PC-9 (cell line): ENCODE measurements at regions not wholly inside any gene's neighbourhood (a gene's known extent, or its start where the extent isn't known, plus 50 kb on each side); places are given as distances from the start of the nearest gene placed in this dataset.

Experiments
- CTCF ChIP-seq: fragments of 200-600 bp; sonication (generic); conservative IDR thresholded peaks from 2 replicates; pipeline ENCODE4 v1.6.1; 2017; ENCODE audit warnings: mixed run types, antibody characterized with exemption, mild to moderate bottlenecking, moderate library complexity
- EZH2 ChIP-seq: fragments of 200-600 bp; sonication (generic); IDR thresholded peaks from 2 replicates; pipeline ENCODE4 v1.8.0; 2017; ENCODE audit warnings: antibody characterized with exemption, low read depth

- TF ChIP-seq CTCF (no peak), EZH2 (no peak)
These were observed 596.7 kb upstream of the ADAMTS9 start for GRCh38 chr3:65284546-65284945.
